Spinal cord (tissue), 9 donors: ENCODE measurements at regions not wholly inside any gene's neighbourhood (a gene's known extent, or its start where the extent isn't known, plus 50 kb on each side); places are given as distances from the start of the nearest gene placed in this dataset.

Source experiments
- DNase-seq, 6 donors: peaks; one replicate each; pipeline versions ENCODE4 v3.0.0 to v3.0.0-alpha.2; 2013 to 2015; ENCODE audit warnings: low spot score in 6 of 6, low read depth in 4 of 6
- H3K27ac ChIP-seq: one replicate; pipeline ENCODE4 v1.5.1; 2013; ENCODE audit warnings: low read depth, low read length, control low read depth
- H3K27me3 ChIP-seq: one replicate; pipeline ENCODE4 v1.6.1; 2013; ENCODE audit warnings: low read length; ENCODE audit not compliant: control insufficient read depth, insufficient read depth
- H3K36me3 ChIP-seq: one replicate; pipeline ENCODE4 v1.6.1; 2013; ENCODE audit warnings: low read length; ENCODE audit not compliant: control insufficient read depth, insufficient read depth
- H3K4me1 ChIP-seq: one replicate; pipeline ENCODE4 v1.6.1; 2013; ENCODE audit warnings: low read length; ENCODE audit not compliant: control insufficient read depth, insufficient read depth
- H3K4me3 ChIP-seq: one replicate; pipeline ENCODE4 v1.5.1; 2013; ENCODE audit warnings: low read depth, low read length, control low read depth
- H3K9me3 ChIP-seq: one replicate; pipeline ENCODE4 v1.6.1; 2013; ENCODE audit warnings: low read length; ENCODE audit not compliant: control insufficient read depth, insufficient read depth
- WGBS: methylation state at CpG from one replicate; pipeline ENCODE4 v1.1.5; 2013; ENCODE audit warnings: missing lambda C conversion rate; ENCODE audit not compliant: insufficient coverage; 5-methylcytosine and 5-hydroxymethylcytosine counted together
- donor health status: healthy.

- WGBS: 96% methylated on average over 2 of the region's 2 CpGs
- peaks cover 25% of the 10 kb centered on the region for H3K27me3 ChIP-seq
These were observed 260.1 kb downstream of the BCOR start for GRCh38 chrX:39837688-39838087.

GRCh38 chrX:39839371-39839770 lies 258.4 kb downstream of the BCOR start:
- WGBS: 35% methylated on average over 2 of the region's 6 CpGs
- no peak for DNase-seq
- Histone ChIP-seq H3K4me1 (peaks cover 25% of the 10 kb centered on the region), H3K27ac (no peak overlapping the region), H3K27me3 (peaks cover 23% of the 10 kb centered on the region), H3K9me3 (no peaks in the 10 kb centered on the region), H3K4me3 (no peak overlapping the region), H3K36me3 (no peaks in the 10 kb centered on the region)

More at GRCh38 chrX:39837688-39838087, 260.1 kb downstream of the BCOR start:
- no peaks in the 10 kb centered on the region for H3K9me3 ChIP-seq
- DNase-seq: no peak
- H3K4me1 ChIP-seq: peaks cover 25% of the 10 kb centered on the region
- no peak overlapping the region for H3K27ac ChIP-seq
- H3K36me3 ChIP-seq: no peaks in the 10 kb centered on the region
- no peak overlapping the region for H3K4me3 ChIP-seq

DNA sequence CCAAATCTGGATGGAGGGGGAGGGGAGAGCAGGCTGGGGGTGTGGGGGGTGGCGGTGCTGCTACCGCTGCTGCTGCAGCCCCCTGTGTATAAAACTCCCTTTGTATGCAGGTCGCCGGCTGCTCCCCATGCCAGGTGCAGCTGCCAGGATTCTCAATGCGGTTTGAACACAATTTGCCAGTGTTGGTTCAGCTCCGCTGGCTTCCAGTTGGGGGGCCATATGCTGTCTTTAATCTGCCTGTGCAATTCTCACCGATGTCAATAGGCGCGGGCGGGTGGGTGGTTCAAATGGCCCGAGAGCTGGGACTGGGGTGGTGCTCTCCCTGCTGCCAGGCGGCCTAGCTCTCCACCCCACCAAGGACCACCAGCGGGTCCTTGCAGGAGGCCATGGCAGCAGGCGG lies 257.6 kb downstream of the BCOR start:
- no peak overlapping the region for H3K27ac ChIP-seq
- H3K4me3 ChIP-seq: no peak overlapping the region
- peaks cover 27% of the 10 kb centered on the region for H3K27me3 ChIP-seq
- no peaks in the 10 kb centered on the region for H3K9me3 ChIP-seq
- WGBS: 54% methylated on average over 9 of the region's 14 CpGs
- H3K4me1 ChIP-seq: peaks cover 30% of the 10 kb centered on the region
- peak in 3 of 6 donors; percentile 44 to 84 (median 73) for DNase-seq
- H3K36me3 ChIP-seq: no peaks in the 10 kb centered on the region

DNA sequence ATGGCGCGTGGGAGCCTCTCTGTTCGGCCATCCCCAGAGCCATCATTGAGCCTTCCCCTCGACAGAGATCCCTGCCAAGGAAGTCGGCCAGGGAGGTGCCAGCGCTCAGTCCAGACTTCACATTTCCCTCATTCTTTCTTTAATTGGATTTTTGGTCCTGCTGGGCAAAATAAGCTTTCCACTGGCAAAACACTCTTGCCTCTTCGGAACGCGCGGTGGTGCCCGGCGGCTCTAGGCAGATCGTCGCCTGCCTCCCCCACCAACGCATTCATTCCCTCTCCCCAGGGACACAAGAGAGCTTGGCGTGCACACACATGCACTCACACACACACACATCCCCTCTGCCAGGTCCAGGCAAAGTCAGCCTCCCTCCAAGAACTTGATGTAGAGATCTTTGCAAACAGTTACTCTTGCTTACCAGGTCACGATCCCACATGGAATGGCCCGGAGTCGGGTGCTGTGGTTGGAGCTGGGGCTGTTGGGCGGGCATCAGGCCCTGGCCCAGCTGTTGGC lies 257.1 kb downstream of the BCOR start:
- Histone ChIP-seq H3K36me3 (no peaks in the 10 kb centered on the region), H3K27me3 (peaks cover 25% of the 10 kb centered on the region), H3K9me3 (no peaks in the 10 kb centered on the region), H3K4me3 (no peak overlapping the region), H3K27ac (no peak overlapping the region), H3K4me1 (peaks cover 34% of the 10 kb centered on the region)
- WGBS: 65% methylated on average over 20 of the region's 20 CpGs
- DNase-seq: peak in 2 of 6 donors; percentile 57 to 71

- H3K27me3 ChIP-seq: peaks cover 25% of the 10 kb centered on the region
- no peaks in the 10 kb centered on the region for H3K36me3 ChIP-seq
- no peak overlapping the region for H3K27ac ChIP-seq
- H3K4me1 ChIP-seq: peaks cover 34% of the 10 kb centered on the region
- no peak overlapping the region for H3K4me3 ChIP-seq
- DNase-seq: no peak
- 55% methylated on average over 4 of the region's 6 CpGs for WGBS
- no peaks in the 10 kb centered on the region for H3K9me3 ChIP-seq
These were observed 256.2 kb downstream of the BCOR start for GRCh38 chrX:39841604-39842003.

DNA sequence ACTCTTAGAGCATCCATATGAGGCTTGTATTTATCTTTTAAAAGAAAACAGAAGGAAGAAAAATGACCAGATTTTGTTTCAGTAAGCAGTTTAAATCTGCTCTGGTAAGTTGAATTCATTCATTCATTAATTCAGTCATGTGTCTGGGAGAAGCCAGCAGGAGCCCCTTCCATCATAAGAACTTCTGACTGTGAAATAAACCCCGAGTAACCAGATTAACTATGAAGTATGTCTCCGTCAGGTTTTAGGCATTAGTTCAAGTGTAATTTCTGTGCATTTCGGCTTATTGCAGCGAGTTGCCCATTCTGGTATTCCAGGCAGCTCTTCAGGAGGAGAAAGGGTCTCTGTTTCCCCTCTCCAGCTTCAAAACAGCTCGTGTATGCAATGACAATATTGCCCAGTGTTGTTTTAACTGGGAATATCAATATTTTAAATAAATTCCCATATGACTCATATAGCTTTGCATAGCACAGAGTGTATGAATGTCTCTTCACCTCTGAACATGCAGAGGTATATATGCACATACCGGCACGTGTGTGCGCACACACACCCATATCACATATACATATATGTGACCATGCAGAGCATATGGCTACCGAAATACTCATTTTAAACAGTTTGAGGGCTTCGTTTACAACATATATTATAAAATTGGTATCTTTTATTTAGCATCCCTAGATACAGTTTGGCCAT lies 255.3 kb downstream of the BCOR start:
- DNase-seq: no peak
- H3K27me3 ChIP-seq: peaks cover 23% of the 10 kb centered on the region
- no CpG with 5 or more reads among the region's 10 CpGs for WGBS
- H3K36me3 ChIP-seq: no peaks in the 10 kb centered on the region
- peaks cover 34% of the 10 kb centered on the region for H3K4me1 ChIP-seq
- no peaks in the 10 kb centered on the region for H3K9me3 ChIP-seq
- H3K27ac ChIP-seq: no peak overlapping the region
- no peak overlapping the region for H3K4me3 ChIP-seq

GRCh38 chrX:39843318-39843717 lies 254.4 kb downstream of the BCOR start:
- Histone ChIP-seq H3K4me3 (no peak overlapping the region), H3K4me1 (peaks cover 34% of the 10 kb centered on the region), H3K9me3 (no peaks in the 10 kb centered on the region), H3K27ac (no peak overlapping the region), H3K36me3 (no peaks in the 10 kb centered on the region), H3K27me3 (peaks cover 23% of the 10 kb centered on the region)
- DNase-seq: no peak
- 66% methylated on average over 3 of the region's 4 CpGs for WGBS

DNA sequence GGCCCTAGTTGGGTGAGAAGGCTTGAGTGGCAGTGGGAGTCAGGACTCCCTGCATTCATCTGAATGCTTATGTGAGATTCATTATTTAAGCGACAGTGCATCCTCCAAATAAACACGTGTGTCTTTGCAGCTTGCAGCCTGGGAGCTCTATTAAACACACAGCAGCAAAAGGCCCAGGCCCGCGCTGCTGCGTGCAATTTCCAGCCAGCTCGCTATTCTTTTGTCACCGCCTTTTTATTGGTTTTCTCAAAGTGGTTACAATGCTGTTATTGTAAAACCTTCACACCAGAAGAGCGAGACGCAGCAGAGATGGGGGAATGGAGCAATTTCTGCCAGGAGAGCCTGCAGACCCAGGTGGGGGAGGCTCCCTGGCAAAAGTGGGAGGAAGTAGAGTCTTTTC lies 252.5 kb downstream of the BCOR start:
- DNase-seq: peak in 1 of 6 donors; percentile 73
- Histone ChIP-seq H3K4me1 (peaks cover 29% of the 10 kb centered on the region), H3K4me3 (no peak overlapping the region), H3K27ac (no peak overlapping the region), H3K9me3 (no peaks in the 10 kb centered on the region), H3K27me3 (peaks cover 21% of the 10 kb centered on the region), H3K36me3 (no peaks in the 10 kb centered on the region)
- WGBS: 48% methylated on average over 5 of the region's 9 CpGs

- no peaks in the 10 kb centered on the region for H3K9me3 ChIP-seq
- no CpG with 5 or more reads among the region's 4 CpGs for WGBS
- peaks cover 18% of the 10 kb centered on the region for H3K27me3 ChIP-seq
- no peak overlapping the region for H3K27ac ChIP-seq
- no peaks in the 10 kb centered on the region for H3K36me3 ChIP-seq
- DNase-seq: no peak
- peaks cover 16% of the 10 kb centered on the region for H3K4me1 ChIP-seq
- no peak overlapping the region for H3K4me3 ChIP-seq
These were observed 251.3 kb downstream of the BCOR start for GRCh38 chrX:39846460-39846859.

GRCh38 chrX:39848243-39848642 lies 249.5 kb downstream of the BCOR start:
- Histone ChIP-seq H3K9me3 (no peaks in the 10 kb centered on the region), H3K27ac (no peak overlapping the region), H3K4me1 (peaks cover 12% of the 10 kb centered on the region), H3K36me3 (no peaks in the 10 kb centered on the region), H3K4me3 (no peak overlapping the region), H3K27me3 (peaks cover 10% of the 10 kb centered on the region)
- WGBS: 52% methylated on average over 3 of the region's 5 CpGs
- no peak for DNase-seq
